ENCODE measurements at regions not wholly inside any gene's neighbourhood (a gene's known extent, or its start where the extent isn't known, plus 50 kb on each side); places are given as distances from the start of the nearest gene placed in this dataset.

DNA sequence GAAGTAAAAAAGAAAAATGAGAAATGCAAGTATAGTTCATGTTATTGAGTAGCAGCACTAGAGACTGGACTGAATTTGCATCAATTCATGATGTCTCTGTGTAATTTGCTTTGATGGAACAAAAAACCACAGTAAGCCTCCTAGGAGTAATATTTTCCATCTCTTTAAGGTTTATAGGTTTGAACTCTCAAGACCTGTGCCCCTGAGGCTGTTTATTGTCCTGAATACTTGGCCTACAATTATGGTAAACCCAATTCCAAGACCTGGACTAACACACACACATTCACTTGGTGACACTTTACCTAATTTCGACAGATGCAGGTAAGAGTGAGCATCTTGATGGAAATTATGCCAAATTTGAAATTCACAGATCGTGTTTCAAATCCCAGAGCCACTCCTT is 71.8 kb upstream of the ZNF521 start:
- Histone ChIP-seq H3K4me3 (no peak overlapping the region), H3K27ac (no peak overlapping the region), H3K27me3 (ENCODE audit: insufficient read depth in 3 of 3, low read length in 2 of 3) (no peaks in the 10 kb centered on the region), H3K4me1 (no peaks in the 10 kb centered on the region), H3K9me3 (peaks cover 4% of the 10 kb centered on the region), H3K36me3 (ENCODE audit: insufficient read depth in 1 of 2, low read depth in 1 of 2) (no peaks in the 10 kb centered on the region)
- DNase-seq (no peak), ATAC-seq (no peak)
- TF ChIP-seq CTCF (IDR thresholded peaks at IDR 0.05), result no peak
- intact Hi-C loops (cut with DNase I), result no loop called here
- 41 to 92% (median 56%) methylated on average over 2 of the region's 2 CpGs for WGBS, 3 donors

DNA sequence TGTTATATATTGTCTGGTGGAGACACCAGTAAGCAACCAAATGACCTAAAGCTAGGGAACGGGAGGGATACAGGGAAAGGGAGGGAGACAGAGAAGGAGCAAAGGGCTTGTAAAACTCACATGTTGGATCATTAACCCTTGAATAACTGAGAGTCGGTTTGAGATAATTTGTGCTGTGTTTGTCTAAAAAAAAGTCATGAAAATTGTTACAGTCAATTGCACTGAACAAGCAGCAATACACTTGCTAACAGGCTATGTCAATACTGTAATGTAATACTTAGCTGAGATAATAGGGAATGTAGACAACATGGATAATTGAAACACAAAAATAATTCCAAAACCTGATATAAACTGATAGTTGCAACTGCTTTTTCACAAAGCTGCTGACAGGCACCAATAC is 71.3 kb upstream of the ZNF521 start:
- Histone ChIP-seq H3K4me3 (no peak overlapping the region), H3K27ac (no peak overlapping the region), H3K36me3 (ENCODE audit: insufficient read depth in 1 of 2, low read depth in 1 of 2) (no peaks in the 10 kb centered on the region), H3K4me1 (no peaks in the 10 kb centered on the region), H3K27me3 (ENCODE audit: insufficient read depth in 3 of 3, low read length in 2 of 3) (no peaks in the 10 kb centered on the region), H3K9me3 (peaks cover 4% of the 10 kb centered on the region)
- DNase-seq (no peak), ATAC-seq (no peak)
- intact Hi-C loops (cut with DNase I), result no loop called here
- 63 to 73% (median 70%) methylated on average over 2 of the region's 2 CpGs for WGBS, 3 donors
- TF ChIP-seq CTCF (IDR thresholded peaks at IDR 0.05), result no peak

DNA sequence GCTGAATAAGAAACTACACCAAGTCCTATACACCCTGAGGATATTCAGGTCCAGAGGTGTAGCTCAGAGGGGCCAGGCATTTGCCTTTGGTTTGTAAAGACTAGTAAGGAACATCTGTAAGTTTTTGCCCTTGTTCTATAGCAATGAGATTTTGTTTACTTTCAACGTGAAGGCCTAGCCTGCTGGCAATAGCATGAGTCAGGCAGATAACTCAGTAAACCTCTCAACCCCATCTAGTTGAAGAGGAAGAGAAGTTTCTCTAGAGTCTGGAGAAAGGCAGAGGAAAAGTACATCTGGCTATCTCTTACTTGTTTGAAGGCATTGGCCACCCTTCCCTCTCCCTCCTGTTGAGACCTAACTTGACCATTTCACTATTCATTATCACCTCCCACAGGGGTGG is 70.3 kb upstream of the ZNF521 start:
- Histone ChIP-seq H3K27me3 (ENCODE audit: insufficient read depth in 3 of 3, low read length in 2 of 3) (no peaks in the 10 kb centered on the region), H3K4me3 (no peak overlapping the region), H3K4me1 (no peaks in the 10 kb centered on the region), H3K36me3 (ENCODE audit: insufficient read depth in 1 of 2, low read depth in 1 of 2) (no peaks in the 10 kb centered on the region), H3K27ac (no peak overlapping the region), H3K9me3 (peaks cover under 1% of the 10 kb centered on the region)
- DNase-seq (no peak), ATAC-seq (no peak)
- WGBS, 3 donors, result 50 to 74% (median 67%) methylated on average over 1 of the region's 1 CpG
- no peak for TF ChIP-seq CTCF (IDR thresholded peaks at IDR 0.05)
- intact Hi-C loops (cut with DNase I), result no loop called here

- TF ChIP-seq CTCF (IDR thresholded peaks at IDR 0.05), result no peak
- ATAC-seq (no peak), DNase-seq (no peak)
- no peaks in the 10 kb centered on the region for H3K36me3 ChIP-seq (ENCODE audit: insufficient read depth in 1 of 2, low read depth in 1 of 2)
- H3K9me3 ChIP-seq, result no peaks in the 10 kb centered on the region
- 43 to 48% (median 47%) methylated on average over 13 of the region's 13 CpGs for WGBS, 3 donors
- no peaks in the 10 kb centered on the region for H3K27me3 ChIP-seq (ENCODE audit: insufficient read depth in 3 of 3, low read length in 2 of 3)
- intact Hi-C loops (cut with DNase I), result no loop called here
- no peak overlapping the region for H3K27ac ChIP-seq
- H3K4me1 ChIP-seq, result no peaks in the 10 kb centered on the region
- no peak overlapping the region for H3K4me3 ChIP-seq
These were observed 68.3 kb upstream of the ZNF521 start for GRCh38 chr18:25420077-25420825.

GRCh38 chr18:25416374-25416773 is 64.4 kb upstream of the ZNF521 start:
- Histone ChIP-seq H3K4me1 (no peaks in the 10 kb centered on the region), H3K27me3 (ENCODE audit: insufficient read depth in 3 of 3, low read length in 2 of 3) (no peaks in the 10 kb centered on the region), H3K36me3 (ENCODE audit: insufficient read depth in 1 of 2, low read depth in 1 of 2) (no peaks in the 10 kb centered on the region), H3K27ac (no peak overlapping the region), H3K4me3 (no peak overlapping the region), H3K9me3 (no peaks in the 10 kb centered on the region)
- TF ChIP-seq CTCF (IDR thresholded peaks at IDR 0.05), result no peak
- ATAC-seq (no peak), DNase-seq (no peak)
- WGBS, 3 donors, result 69 to 81% (median 74%) methylated on average over 3 of the region's 3 CpGs
- intact Hi-C loops (cut with DNase I), result no loop called here
